Activated CD4-positive, alpha-beta T cell treated with anti-CD3 and anti-CD28 coated beads, Interleukin-2, Interleukin-6, amounts not matched to agents 100 ng/mL and 50 ng/mL, durations not matched to agents 16 hours and 8 hours (primary cell): ENCODE measurements at regions not wholly inside any gene's neighbourhood (a gene's known extent, or its start where the extent isn't known, plus 50 kb on each side); places are given as distances from the start of the nearest gene placed in this dataset.

Experiments used
- DNase-seq: peaks from one replicate; pipeline ENCODE4 v3.0.0-alpha.2; 2020

- no peak for DNase-seq
Observed at GRCh38 chr18:24958001-24958400, 394.0 kb downstream of the ZNF521 start.

DNA sequence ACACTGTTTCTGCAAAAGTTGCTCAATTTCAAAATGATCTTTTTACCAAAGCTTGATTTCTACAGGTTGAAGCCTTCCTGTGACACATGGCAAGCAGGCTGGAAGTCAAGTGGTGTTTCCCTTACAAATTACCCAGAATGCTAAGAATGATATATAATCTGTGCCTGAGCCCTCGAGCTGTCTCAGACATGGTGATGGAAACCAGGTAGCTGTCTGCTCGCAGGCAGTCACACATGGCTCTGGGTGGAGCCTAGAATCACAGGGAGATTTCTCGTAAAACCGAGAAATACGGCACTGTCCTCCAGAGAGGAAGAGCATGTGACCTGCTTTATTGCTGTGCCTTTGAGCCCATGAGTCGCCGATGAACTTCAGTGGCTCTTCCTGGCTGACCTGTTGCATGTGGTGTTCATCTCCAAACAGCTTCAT is 392.9 kb downstream of the ZNF521 start:
- no peak for DNase-seq

GRCh38 chr18:24964216-24964615 is 387.8 kb downstream of the ZNF521 start:
- DNase-seq: peak; percentile 0

- DNase-seq: no peak
Observed at GRCh38 chr18:24968238-24968775, 383.7 kb downstream of the ZNF521 start.

- no peak for DNase-seq
Observed at GRCh38 chr18:24972577-24972976, 379.4 kb downstream of the ZNF521 start.

GRCh38 chr18:24974431-24974830 is 377.5 kb downstream of the ZNF521 start:
- DNase-seq: no peak

DNA sequence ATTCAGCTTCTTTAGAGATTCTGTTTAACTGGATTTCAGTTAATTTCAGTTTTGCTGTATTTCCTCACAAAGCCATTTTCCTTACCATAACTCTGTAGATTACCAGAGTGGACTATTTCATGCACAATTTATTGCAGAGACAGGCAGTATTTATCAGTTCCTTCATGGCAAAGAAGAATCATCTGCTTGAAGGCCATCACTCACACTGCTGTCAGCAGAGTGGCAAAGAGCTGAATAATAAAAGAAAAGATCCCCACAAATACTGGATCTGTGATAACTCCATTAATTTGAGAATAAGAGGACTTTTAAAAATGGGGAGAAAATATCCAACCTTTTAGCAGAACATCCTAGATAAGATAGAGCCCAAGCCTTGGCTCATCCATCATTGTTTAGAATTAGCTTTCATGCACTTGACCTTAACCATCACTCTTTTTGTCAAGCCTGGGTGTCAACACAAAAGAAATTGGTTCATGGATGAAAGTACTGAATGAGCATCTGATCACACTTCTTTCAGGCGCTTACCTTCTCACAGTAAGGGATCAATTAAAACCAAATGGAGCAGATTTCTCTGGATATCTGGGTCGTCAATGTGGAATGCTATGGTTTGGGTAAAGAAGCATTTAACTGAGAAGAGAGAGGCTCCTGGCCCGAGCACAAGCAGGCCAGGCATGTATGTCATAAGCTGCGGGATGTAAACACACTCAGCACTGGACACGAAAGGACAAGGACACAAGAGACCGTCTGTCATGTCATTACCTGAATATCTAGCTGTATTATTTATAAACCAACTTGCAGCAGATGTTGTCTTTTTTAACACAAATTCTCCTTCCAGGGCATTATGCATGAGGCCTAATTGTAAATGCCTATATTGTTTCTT is 376.2 kb downstream of the ZNF521 start:
- no peak for DNase-seq

GRCh38 chr18:24976502-24976901 is 375.5 kb downstream of the ZNF521 start:
- no peak for DNase-seq

DNA sequence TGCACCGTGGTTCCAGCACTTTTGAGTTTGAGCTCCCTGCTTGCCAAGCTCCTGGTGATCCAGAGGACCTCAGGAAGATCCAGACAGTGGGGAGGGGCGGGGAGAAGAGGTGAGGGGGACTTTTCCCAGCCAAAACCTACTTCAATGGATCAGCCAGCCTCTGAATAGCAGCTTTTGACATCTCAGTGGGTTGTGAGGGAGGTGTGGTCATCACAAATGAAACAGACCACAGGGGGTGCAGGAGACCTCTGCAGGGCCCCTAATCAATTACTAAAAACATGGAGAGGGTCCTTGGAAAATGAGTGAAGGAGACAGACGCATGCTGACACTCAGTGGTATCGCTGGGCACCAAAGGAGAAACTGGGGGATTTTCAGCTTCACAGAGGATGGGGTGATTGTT is 372.7 kb downstream of the ZNF521 start:
- no peak for DNase-seq

DNA sequence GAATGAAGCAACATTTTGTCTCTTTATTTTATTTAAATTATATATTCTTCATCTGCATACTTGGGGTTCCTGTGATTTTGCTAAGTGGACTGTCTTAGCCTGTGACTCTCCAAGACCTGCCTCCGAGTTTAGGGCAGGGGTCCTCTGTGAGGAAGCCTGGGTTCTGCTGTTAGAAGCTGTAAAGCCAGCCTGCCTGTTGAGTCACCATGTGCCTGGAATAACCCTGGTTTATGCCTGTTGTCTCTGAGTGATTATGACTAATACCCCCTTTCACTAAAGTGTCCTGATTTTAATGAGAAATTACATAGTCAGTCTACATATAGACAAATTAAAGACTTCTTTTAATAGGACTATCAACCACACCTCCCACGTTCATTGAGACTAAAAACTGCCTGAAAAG is 369.1 kb downstream of the ZNF521 start:
- no peak for DNase-seq

GRCh38 chr18:24983566-24984139 is 368.3 kb downstream of the ZNF521 start:
- DNase-seq: no peak

DNA sequence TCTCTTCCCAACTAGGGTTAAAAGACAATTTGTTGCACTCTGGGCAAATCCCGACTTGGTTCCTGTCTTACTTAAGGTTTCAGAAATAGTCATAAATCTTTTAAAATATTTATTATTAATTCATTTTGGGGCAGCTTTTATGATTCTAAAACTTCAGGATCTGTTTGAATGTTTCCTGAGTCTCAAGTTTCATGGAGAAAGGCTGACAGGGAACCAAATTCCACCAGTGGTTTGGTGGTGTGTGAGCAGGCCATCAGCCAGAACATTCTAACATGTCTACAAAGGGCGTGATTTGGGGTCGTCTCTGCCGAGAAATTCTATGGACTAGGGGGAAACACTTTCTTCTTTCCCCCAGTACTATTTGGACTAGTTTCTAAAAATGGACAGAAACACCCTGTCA is 366.4 kb downstream of the ZNF521 start:
- no peak for DNase-seq

DNA sequence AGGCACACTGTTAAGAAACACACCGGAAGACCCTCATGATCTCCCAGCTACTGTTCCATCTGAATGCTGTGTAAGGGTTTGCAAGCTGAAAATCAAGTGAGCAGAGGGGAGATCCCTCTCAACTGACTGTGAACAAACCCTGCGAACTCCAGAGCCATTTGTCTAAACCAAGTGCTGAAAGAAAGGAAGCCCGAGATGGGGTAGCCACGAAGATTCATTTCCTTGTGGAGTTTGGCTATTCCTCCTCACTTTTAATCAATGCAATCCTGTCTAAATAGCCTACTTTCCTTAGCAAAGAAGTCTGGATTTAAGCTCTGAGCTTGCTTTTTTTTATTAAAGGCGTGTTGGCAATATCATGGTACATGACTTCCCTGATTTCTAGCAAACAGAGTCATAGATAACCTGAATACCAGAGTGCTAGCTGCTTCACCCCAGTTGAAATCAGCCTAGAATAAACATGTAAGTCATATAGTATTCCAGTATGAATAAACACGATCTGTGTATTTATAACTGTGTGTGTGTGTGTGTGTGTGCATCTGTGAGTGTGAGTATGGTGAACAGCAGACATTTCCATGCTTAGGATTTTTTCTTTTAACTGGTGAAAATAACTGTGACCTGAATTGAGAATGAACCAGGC is 365.2 kb downstream of the ZNF521 start:
- no peak for DNase-seq

DNA sequence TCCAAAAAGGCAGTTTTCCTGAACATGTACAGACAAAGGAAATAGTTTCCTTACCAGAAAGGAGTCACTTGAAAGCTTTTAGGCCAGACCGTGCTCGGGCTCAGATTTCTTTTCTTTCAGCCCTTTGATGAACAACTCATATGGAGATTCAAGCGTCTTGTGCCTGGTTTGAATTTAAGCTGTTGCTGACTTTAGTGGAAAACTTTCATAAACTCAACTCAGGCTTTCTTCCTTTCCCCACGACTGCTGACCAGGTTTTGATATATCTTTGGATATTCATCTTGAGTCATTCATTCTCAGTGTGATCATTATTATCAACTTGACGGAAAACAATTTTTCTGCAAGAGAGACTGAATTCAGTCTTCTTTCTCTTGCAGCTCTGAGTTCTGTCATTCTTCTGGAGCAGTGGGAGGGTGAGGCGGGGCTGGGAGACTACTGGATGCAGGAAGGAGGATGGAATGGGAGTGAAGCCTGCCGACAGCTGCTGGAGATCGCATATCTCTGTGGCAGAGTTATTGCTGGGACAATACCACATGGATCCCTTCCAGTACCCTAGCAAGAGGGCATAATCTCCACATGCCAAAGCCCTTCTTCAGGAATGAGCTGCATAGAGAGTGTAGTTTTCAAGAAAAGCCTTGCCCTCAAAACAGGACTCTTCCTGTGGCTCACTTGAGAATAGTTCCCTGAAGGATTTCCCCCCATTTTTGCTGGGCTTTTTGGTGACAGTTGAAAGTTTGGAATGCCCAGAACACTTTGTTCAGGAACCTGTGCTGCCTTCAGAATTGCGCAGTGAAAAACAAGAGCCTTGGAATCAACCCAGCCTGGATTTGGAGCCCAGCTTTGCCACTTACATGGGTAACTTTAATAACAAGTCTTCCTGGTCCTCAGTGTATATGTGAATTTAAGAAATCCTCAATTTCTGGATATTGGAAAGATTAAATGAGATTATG is 364.4 kb downstream of the ZNF521 start:
- no peak for DNase-seq

- no peak for DNase-seq
Observed at GRCh38 chr18:24988253-24988840, 363.6 kb downstream of the ZNF521 start.

- DNase-seq: no peak
Observed at GRCh38 chr18:24989760-24990593, 362.0 kb downstream of the ZNF521 start.

- DNase-seq: no peak
Observed at GRCh38 chr18:24990671-24991134, 361.3 kb downstream of the ZNF521 start.

DNA sequence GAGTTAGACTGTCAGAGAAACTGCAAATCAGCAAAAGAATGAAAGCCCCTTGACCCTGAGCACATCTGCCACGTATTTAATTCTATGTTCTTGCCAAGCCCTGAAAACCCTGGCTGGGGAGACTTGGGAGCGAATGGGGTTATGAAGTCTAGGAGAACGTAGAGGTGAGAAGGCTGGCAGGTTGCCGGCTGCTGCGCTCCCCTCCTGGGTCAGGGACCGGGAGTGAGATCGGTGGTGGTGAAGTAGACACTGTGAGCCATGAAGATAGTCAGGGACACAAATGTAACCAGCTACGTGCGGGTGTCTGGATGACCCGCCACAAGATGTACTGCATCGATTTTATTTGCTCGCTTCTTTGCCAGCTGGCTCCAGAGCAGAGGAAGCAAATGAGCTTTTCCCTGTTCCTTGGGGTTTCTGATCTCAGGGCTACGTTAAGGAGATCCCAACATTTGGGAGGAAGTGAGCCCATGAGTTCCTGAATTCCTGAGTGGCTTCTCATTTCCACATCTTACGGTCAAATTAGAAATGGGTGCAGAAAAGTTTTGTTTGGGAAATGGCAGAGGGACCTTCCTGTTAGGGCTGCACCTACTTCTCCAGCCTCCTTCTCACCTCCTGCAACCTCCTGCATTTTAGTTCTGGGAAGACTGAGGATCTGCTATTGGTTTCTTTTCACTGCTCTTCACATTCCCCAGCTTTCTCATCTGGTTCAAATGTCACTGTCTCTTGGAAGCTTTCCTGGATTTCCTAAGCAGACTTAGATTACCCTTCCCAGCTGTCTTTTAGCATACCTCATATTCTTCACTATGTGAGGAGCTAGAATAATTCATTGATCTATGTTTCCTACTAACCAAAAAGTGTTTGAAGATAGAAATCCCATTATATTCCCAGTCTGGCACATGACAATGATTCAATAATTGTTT is 360.6 kb downstream of the ZNF521 start:
- DNase-seq: no peak

- DNase-seq: no peak
Observed at GRCh38 chr18:24992491-24992890, 359.5 kb downstream of the ZNF521 start.

GRCh38 chr18:24993628-24994027 is 358.3 kb downstream of the ZNF521 start:
- DNase-seq: no peak
